ENCODE measurements at regions not wholly inside any gene's neighbourhood (a gene's known extent, or its start where the extent isn't known, plus 50 kb on each side); places are given as distances from the start of the nearest gene placed in this dataset.

- TF ChIP-seq TAF15 (IDR thresholded peaks at IDR 0.05; ENCODE audit: low read depth, low read length, poor library complexity, severe bottlenecking) = no peak
- no peak for TF ChIP-seq SP140L (CRISPR knock-in tag; IDR thresholded peaks at IDR 0.05; ENCODE audit: borderline replicate concordance)
- peak; percentile 44 for TF ChIP-seq FOSL2 (CRISPR knock-in tag; IDR thresholded peaks at IDR 0.05)
- no peak for TF ChIP-seq ELF1 (CRISPR knock-in tag; IDR thresholded peaks at IDR 0.05)
- H3K4me2 ChIP-seq (ENCODE audit: low read depth, low read length) = no peak overlapping the region
- H4K20me1 ChIP-seq (ENCODE audit: insufficient read depth, low read length) = no peaks in the 10 kb centered on the region
- H3K27me3 ChIP-seq (ENCODE audit: control insufficient read depth in 1 of 2, insufficient read depth in 2 of 2, low read length in 2 of 2) = peaks cover 0 to 3% of the 10 kb centered on the region in 2 experiments; a peak in 1 of 5 replicates
- ChIA-PET POLR2A (no interaction called here), CTCF (ENCODE audit: low intra/inter-chr PET ratio, low total read pairs) (no interaction called here)
- DNase-seq (ENCODE audit: low spot score) (no peak), FAIRE-seq (no peak), ATAC-seq (no peak)
- no peak overlapping the region for H3K4me3 ChIP-seq (replicated peaks in 1 of 3; ENCODE audit: insufficient read depth in 1 of 3, low read depth in 2 of 3, low read length in 3 of 3)
- H3K9me3 ChIP-seq (ENCODE audit: low read length) = no peaks in the 10 kb centered on the region
- H3K27ac ChIP-seq (ENCODE audit: extremely low read length, insufficient read depth, low read length) = no peak overlapping the region
- no TSS peak for BruUV-seq (replicated peaks)
- peaks cover 34% of the 10 kb centered on the region for H3K4me1 ChIP-seq (ENCODE audit: insufficient read depth, low read length)
- in situ Hi-C loops (cut with HindIII; ENCODE audit: extremely low pct_ligation_motif_present, low pct_unique_long_range_greater_than_20kb) = no loop called here
- 0% methylated on average over 2 of the region's 2 CpGs for WGBS (ENCODE audit: low lambda C conversion rate)
- no peaks in the 10 kb centered on the region for H3K36me3 ChIP-seq (replicated peaks in 1 of 2; ENCODE audit: control insufficient read depth in 1 of 2, insufficient read depth in 2 of 2, low read length in 2 of 2)
- no peaks in the 10 kb centered on the region for H3K79me2 ChIP-seq (ENCODE audit: insufficient read depth, low read length)
- H3K9ac ChIP-seq (ENCODE audit: insufficient read depth, low read depth, low read length) = no peak overlapping the region
- H2AFZ ChIP-seq (ENCODE audit: low read length) = no peak overlapping the region
- intact Hi-C loops (cut with micrococcal nuclease; ENCODE audit: unreplicated experiment) = no loop called here
Measured at GRCh38 chr12:95605087-95605486, 53.8 kb upstream of the USP44 start.

- Histone ChIP-seq H3K9ac (ENCODE audit: insufficient read depth, low read depth, low read length) (no peak overlapping the region), H3K4me1 (ENCODE audit: insufficient read depth, low read length) (peaks cover 23% of the 10 kb centered on the region), H3K4me3 (replicated peaks in 1 of 3; ENCODE audit: insufficient read depth in 1 of 3, low read depth in 2 of 3, low read length in 3 of 3) (no peak overlapping the region), H3K9me3 (ENCODE audit: low read length) (no peaks in the 10 kb centered on the region), H3K79me2 (ENCODE audit: insufficient read depth, low read length) (no peaks in the 10 kb centered on the region), H4K20me1 (ENCODE audit: insufficient read depth, low read length) (no peaks in the 10 kb centered on the region), H3K27ac (ENCODE audit: extremely low read length, insufficient read depth, low read length) (no peak overlapping the region), H3K4me2 (ENCODE audit: low read depth, low read length) (no peak overlapping the region), H3K36me3 (replicated peaks in 1 of 2; ENCODE audit: control insufficient read depth in 1 of 2, insufficient read depth in 2 of 2, low read length in 2 of 2) (no peaks in the 10 kb centered on the region), H3K27me3 (ENCODE audit: control insufficient read depth in 1 of 2, insufficient read depth in 2 of 2, low read length in 2 of 2) (peaks cover 0 to 3% of the 10 kb centered on the region in 2 experiments; a peak in 2 of 5 replicates), H2AFZ (ENCODE audit: low read length) (no peak overlapping the region)
- FAIRE-seq (no peak), DNase-seq (ENCODE audit: low spot score) (no peak), ATAC-seq (no peak)
- BruUV-seq (replicated peaks) = no TSS peak
- intact Hi-C loops (cut with micrococcal nuclease; ENCODE audit: unreplicated experiment) (no loop called here), in situ Hi-C loops (cut with HindIII; ENCODE audit: extremely low pct_ligation_motif_present, low pct_unique_long_range_greater_than_20kb) (no loop called here)
- POLR2A ChIA-PET = no interaction called here
- WGBS (ENCODE audit: low lambda C conversion rate) = 64% methylated on average over 5 of the region's 5 CpGs
- CTCF ChIA-PET (ENCODE audit: low intra/inter-chr PET ratio, low total read pairs) = no interaction called here
- TF ChIP-seq IRX3 (CRISPR knock-in tag; IDR thresholded peaks at IDR 0.05; ENCODE audit: borderline replicate concordance, low read depth) (no peak), FOXO4 (CRISPR knock-in tag; conservative IDR thresholded peaks at IDR 0.05) (no peak), SIN3A (IDR thresholded peaks at IDR 0.05; ENCODE audit: borderline replicate concordance, low read depth, low read length) (no peak), HMGXB3 (CRISPR knock-in tag; IDR thresholded peaks at IDR 0.05; ENCODE audit: borderline replicate concordance) (no peak), ZZZ3 (CRISPR knock-in tag; IDR thresholded peaks at IDR 0.05; ENCODE audit: borderline replicate concordance) (no peak), SIN3B (IDR thresholded peaks at IDR 0.05; ENCODE audit: low read length) (no peak), ZNF746 (CRISPR knock-in tag; IDR thresholded peaks at IDR 0.05) (no peak), GATAD2A (CRISPR knock-in tag; IDR thresholded peaks at IDR 0.05) (no peak), LCORL (IDR thresholded peaks at IDR 0.05) (no peak), LCORL (CRISPR knock-in tag; IDR thresholded peaks at IDR 0.05) (no peak), NFRKB (IDR thresholded peaks at IDR 0.05) (no peak)
Measured at GRCh38 chr12:95603351-95604145, 52.3 kb upstream of the USP44 start.

Data from HepG2 (cell line).